ENCODE measurements at regions not wholly inside any gene's neighbourhood (a gene's known extent, or its start where the extent isn't known, plus 50 kb on each side); places are given as distances from the start of the nearest gene placed in this dataset.
A peak's percentile ranks its signal among the peaks of the same experiment; 100 is the strongest.

GRCh38 chr2:151177756-151178155 is 83.9 kb downstream of the RBM43 start:
- Histone ChIP-seq H3K9me3 (ENCODE audit: control insufficient read depth, low read length) (no peaks in the 10 kb centered on the region), H3K4me3 (ENCODE audit: low read length) (no peak overlapping the region), H3K4me1 (ENCODE audit: control insufficient read depth, insufficient read depth, low read length) (peaks cover 2% of the 10 kb centered on the region), H3K9ac (ENCODE audit: low read length) (no peak overlapping the region), H3K27me3 (replicated peaks; ENCODE audit: control insufficient read depth, insufficient read depth, low read length) (peaks cover 8% of the 10 kb centered on the region), H3K36me3 (ENCODE audit: control insufficient read depth, insufficient read depth, low read length, severe bottlenecking) (no peaks in the 10 kb centered on the region)
- no peak for DNase-seq (ENCODE audit: low read depth)

DNA sequence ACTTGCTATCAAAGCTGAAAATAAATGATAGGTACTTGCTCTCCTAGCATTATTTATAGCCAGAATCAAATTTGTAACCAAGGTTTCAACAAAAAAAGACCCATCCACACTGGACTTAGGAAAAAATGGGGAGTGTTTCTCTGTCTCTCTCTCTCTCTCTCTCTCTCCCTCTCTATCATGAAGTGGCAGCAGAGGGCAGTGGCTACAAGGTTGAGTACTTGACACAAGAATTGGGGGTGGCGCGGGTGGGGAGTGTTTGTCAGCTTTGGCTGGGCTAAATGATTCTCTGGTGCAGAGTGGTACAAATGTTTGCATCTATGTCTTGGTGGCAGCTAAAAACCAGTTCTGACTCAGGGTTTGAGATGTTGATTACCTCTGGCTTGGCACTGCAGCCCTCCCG is 85.0 kb downstream of the RBM43 start:
- no peak overlapping the region for H3K9ac ChIP-seq (ENCODE audit: low read length)
- H3K4me1 ChIP-seq (ENCODE audit: control insufficient read depth, insufficient read depth, low read length), result peaks cover 1% of the 10 kb centered on the region
- no peak overlapping the region for H3K4me3 ChIP-seq (ENCODE audit: low read length)
- no peak for DNase-seq (ENCODE audit: low read depth)
- no peaks in the 10 kb centered on the region for H3K9me3 ChIP-seq (ENCODE audit: control insufficient read depth, low read length)
- H3K27me3 ChIP-seq (replicated peaks; ENCODE audit: control insufficient read depth, insufficient read depth, low read length), result peaks cover 8% of the 10 kb centered on the region
- no peaks in the 10 kb centered on the region for H3K36me3 ChIP-seq (ENCODE audit: control insufficient read depth, insufficient read depth, low read length, severe bottlenecking)

DNA sequence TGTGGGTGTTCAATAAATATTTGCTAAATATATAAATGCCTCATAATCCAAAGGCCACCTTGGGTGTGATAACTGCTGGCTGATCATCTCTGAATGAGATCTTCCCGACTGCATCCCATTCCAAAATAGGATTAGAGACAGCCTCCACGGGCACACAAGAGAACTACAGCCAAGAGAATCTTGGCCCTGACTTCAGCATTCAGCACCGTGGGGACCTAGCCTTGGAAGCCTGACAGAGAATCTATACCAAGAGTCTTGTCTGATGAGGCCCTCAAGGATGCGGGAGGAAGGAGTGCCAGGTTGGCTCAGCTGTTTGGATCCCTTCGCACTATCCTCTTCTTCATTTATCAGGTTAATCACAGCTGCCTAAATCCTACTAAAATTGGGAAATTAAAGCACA is 85.8 kb downstream of the RBM43 start:
- no peaks in the 10 kb centered on the region for H3K4me1 ChIP-seq (ENCODE audit: control insufficient read depth, insufficient read depth, low read length)
- no peaks in the 10 kb centered on the region for H3K36me3 ChIP-seq (ENCODE audit: control insufficient read depth, insufficient read depth, low read length, severe bottlenecking)
- DNase-seq (ENCODE audit: low read depth), result no peak
- peaks cover 8% of the 10 kb centered on the region for H3K27me3 ChIP-seq (replicated peaks; ENCODE audit: control insufficient read depth, insufficient read depth, low read length)
- H3K4me3 ChIP-seq (ENCODE audit: low read length), result no peak overlapping the region
- H3K9me3 ChIP-seq (ENCODE audit: control insufficient read depth, low read length), result no peaks in the 10 kb centered on the region
- H3K9ac ChIP-seq (ENCODE audit: low read length), result no peak overlapping the region

GRCh38 chr2:151174127-151174526 is 87.5 kb downstream of the RBM43 start:
- no peak overlapping the region for H3K9ac ChIP-seq (ENCODE audit: low read length)
- peaks cover 8% of the 10 kb centered on the region for H3K27me3 ChIP-seq (replicated peaks; ENCODE audit: control insufficient read depth, insufficient read depth, low read length)
- no peak overlapping the region for H3K4me3 ChIP-seq (ENCODE audit: low read length)
- DNase-seq (ENCODE audit: low read depth), result no peak
- no peaks in the 10 kb centered on the region for H3K9me3 ChIP-seq (ENCODE audit: control insufficient read depth, low read length)
- H3K4me1 ChIP-seq (ENCODE audit: control insufficient read depth, insufficient read depth, low read length), result no peaks in the 10 kb centered on the region
- H3K36me3 ChIP-seq (ENCODE audit: control insufficient read depth, insufficient read depth, low read length, severe bottlenecking), result no peaks in the 10 kb centered on the region

GRCh38 chr2:151171186-151171585 is 90.5 kb downstream of the RBM43 start:
- H3K9ac ChIP-seq (ENCODE audit: low read length), result no peak overlapping the region
- no peak overlapping the region for H3K4me3 ChIP-seq (ENCODE audit: low read length)
- peak; percentile 23 for DNase-seq (ENCODE audit: low read depth)
- no peaks in the 10 kb centered on the region for H3K9me3 ChIP-seq (ENCODE audit: control insufficient read depth, low read length)
- no peaks in the 10 kb centered on the region for H3K4me1 ChIP-seq (ENCODE audit: control insufficient read depth, insufficient read depth, low read length)
- no peaks in the 10 kb centered on the region for H3K36me3 ChIP-seq (ENCODE audit: control insufficient read depth, insufficient read depth, low read length, severe bottlenecking)
- H3K27me3 ChIP-seq (replicated peaks; ENCODE audit: control insufficient read depth, insufficient read depth, low read length), result peaks cover 1% of the 10 kb centered on the region

GRCh38 chr2:151166410-151166809 is 95.3 kb downstream of the RBM43 start:
- Histone ChIP-seq H3K4me3 (ENCODE audit: low read length) (no peak overlapping the region), H3K9ac (ENCODE audit: low read length) (no peak overlapping the region), H3K4me1 (ENCODE audit: control insufficient read depth, insufficient read depth, low read length) (no peaks in the 10 kb centered on the region), H3K27me3 (replicated peaks; ENCODE audit: control insufficient read depth, insufficient read depth, low read length) (no peaks in the 10 kb centered on the region), H3K36me3 (ENCODE audit: control insufficient read depth, insufficient read depth, low read length, severe bottlenecking) (no peaks in the 10 kb centered on the region), H3K9me3 (ENCODE audit: control insufficient read depth, low read length) (no peaks in the 10 kb centered on the region)
- DNase-seq (ENCODE audit: low read depth), result no peak

DNA sequence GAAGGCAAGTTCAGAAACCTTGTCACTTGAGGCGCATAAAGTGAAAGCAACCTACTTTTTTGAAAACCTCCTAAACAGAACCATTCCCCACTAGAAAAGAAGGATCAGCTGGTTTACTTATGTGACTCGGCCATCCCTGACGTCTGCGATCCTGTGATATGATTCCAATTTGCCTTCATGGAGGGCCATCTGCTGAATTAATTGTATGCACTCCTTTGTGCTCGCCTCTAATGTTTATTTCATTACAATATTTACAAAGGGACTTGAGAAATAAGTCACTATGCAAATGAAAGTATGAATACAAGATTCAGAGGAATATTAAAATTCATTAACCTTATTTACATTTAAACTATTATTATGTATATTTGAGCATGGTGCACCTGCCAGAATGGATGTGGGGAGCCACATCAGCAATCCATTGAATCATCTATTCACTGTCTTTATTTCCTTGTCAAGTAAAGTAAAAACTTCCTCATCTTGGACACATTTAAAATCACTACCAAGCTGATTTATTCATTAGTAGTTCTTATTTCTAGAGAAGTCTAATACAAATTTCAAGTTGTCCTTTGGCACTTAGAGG is 96.5 kb downstream of the RBM43 start:
- H3K4me3 ChIP-seq (ENCODE audit: low read length), result no peak overlapping the region
- no peak for DNase-seq (ENCODE audit: low read depth)
- no peaks in the 10 kb centered on the region for H3K9me3 ChIP-seq (ENCODE audit: control insufficient read depth, low read length)
- H3K27me3 ChIP-seq (replicated peaks; ENCODE audit: control insufficient read depth, insufficient read depth, low read length), result no peaks in the 10 kb centered on the region
- no peaks in the 10 kb centered on the region for H3K4me1 ChIP-seq (ENCODE audit: control insufficient read depth, insufficient read depth, low read length)
- no peaks in the 10 kb centered on the region for H3K36me3 ChIP-seq (ENCODE audit: control insufficient read depth, insufficient read depth, low read length, severe bottlenecking)
- H3K9ac ChIP-seq (ENCODE audit: low read length), result no peak overlapping the region

GRCh38 chr2:151161821-151162551 is 99.7 kb downstream of the RBM43 start:
- no peaks in the 10 kb centered on the region for H3K36me3 ChIP-seq (ENCODE audit: control insufficient read depth, insufficient read depth, low read length, severe bottlenecking)
- H3K4me1 ChIP-seq (ENCODE audit: control insufficient read depth, insufficient read depth, low read length), result no peaks in the 10 kb centered on the region
- no peak overlapping the region for H3K9ac ChIP-seq (ENCODE audit: low read length)
- no peaks in the 10 kb centered on the region for H3K27me3 ChIP-seq (replicated peaks; ENCODE audit: control insufficient read depth, insufficient read depth, low read length)
- no peak overlapping the region for H3K4me3 ChIP-seq (ENCODE audit: low read length)
- H3K9me3 ChIP-seq (ENCODE audit: control insufficient read depth, low read length), result no peaks in the 10 kb centered on the region
- DNase-seq (ENCODE audit: low read depth), result peak; percentile 86

DNA sequence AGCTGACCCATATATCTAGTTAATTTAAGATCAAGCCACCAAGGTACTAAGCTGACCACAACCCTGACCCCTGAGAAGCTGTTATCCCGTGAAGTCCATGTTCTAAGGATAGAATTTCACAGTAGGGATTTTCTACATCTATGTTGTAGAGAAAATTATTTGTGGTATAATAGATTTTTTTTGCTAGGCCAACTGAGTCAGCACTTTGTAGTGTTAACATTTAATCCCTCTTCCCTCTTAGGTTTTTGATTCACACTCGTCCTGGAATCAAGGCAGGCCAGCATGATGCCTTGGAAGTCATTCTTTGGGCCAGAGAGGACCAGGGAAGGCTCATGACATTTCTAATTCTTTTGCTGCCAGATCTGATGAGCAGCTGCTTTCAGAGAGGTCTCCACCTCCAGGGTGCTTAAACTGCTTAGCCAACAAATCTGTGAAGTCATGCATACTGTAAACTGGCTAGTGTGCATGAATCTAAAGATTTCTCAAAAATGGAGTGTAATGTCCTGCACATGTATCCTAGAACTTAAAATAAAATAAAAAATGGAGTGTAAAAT is 102.5 kb downstream of the RBM43 start:
- Histone ChIP-seq H3K4me3 (ENCODE audit: low read length) (no peak overlapping the region), H3K27me3 (replicated peaks; ENCODE audit: control insufficient read depth, insufficient read depth, low read length) (no peaks in the 10 kb centered on the region), H3K4me1 (ENCODE audit: control insufficient read depth, insufficient read depth, low read length) (no peaks in the 10 kb centered on the region), H3K36me3 (ENCODE audit: control insufficient read depth, insufficient read depth, low read length, severe bottlenecking) (no peaks in the 10 kb centered on the region), H3K9me3 (ENCODE audit: control insufficient read depth, low read length) (no peaks in the 10 kb centered on the region), H3K9ac (ENCODE audit: low read length) (no peak overlapping the region)
- DNase-seq (ENCODE audit: low read depth), result peak; percentile 50

- no peak overlapping the region for H3K9ac ChIP-seq (ENCODE audit: low read length)
- H3K36me3 ChIP-seq (ENCODE audit: control insufficient read depth, insufficient read depth, low read length, severe bottlenecking), result no peaks in the 10 kb centered on the region
- H3K4me3 ChIP-seq (ENCODE audit: low read length), result no peak overlapping the region
- H3K27me3 ChIP-seq (replicated peaks; ENCODE audit: control insufficient read depth, insufficient read depth, low read length), result no peaks in the 10 kb centered on the region
- H3K4me1 ChIP-seq (ENCODE audit: control insufficient read depth, insufficient read depth, low read length), result no peaks in the 10 kb centered on the region
- DNase-seq (ENCODE audit: low read depth), result peak; percentile 25
- H3K9me3 ChIP-seq (ENCODE audit: control insufficient read depth, low read length), result no peaks in the 10 kb centered on the region
Observed at GRCh38 chr2:151157000-151157735, 104.5 kb downstream of the RBM43 start.

DNA sequence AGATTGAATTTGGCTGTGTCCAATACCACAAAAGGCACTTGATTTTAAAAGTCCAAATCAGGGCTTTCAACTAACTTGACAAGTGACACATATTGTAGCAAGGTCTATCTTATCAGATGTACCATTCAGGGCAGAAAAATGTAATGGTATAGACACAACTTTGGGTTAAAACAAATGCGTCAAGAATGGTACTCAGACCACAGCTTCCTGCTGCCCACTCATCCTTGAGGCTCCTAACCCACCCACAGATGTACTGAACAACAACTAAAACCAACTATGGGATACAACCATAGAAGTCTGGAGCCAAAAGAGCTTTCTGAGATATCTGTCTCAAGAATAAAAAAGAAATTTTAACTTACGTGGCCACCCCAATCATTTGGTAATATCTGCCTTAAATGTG is 105.2 kb downstream of the RBM43 start:
- Histone ChIP-seq H3K36me3 (ENCODE audit: control insufficient read depth, insufficient read depth, low read length, severe bottlenecking) (no peaks in the 10 kb centered on the region), H3K27me3 (replicated peaks; ENCODE audit: control insufficient read depth, insufficient read depth, low read length) (no peaks in the 10 kb centered on the region), H3K9me3 (ENCODE audit: control insufficient read depth, low read length) (no peaks in the 10 kb centered on the region), H3K4me3 (ENCODE audit: low read length) (no peak overlapping the region), H3K4me1 (ENCODE audit: control insufficient read depth, insufficient read depth, low read length) (no peaks in the 10 kb centered on the region), H3K9ac (ENCODE audit: low read length) (no peak overlapping the region)
- no peak for DNase-seq (ENCODE audit: low read depth)
